GM19463 (cell line): ENCODE measurements at regions not wholly inside any gene's neighbourhood (a gene's known extent, or its start where the extent isn't known, plus 50 kb on each side); places are given as distances from the start of the nearest gene placed in this dataset.
A peak's percentile ranks its signal among the peaks of the same experiment; 100 is the strongest.
"Not testable (repeated sequence)": the region's sequence is repeated elsewhere in the genome, so short reads cannot be mapped to it uniquely, and the experiment has no call there.

Experiments used
- ATAC-seq: cut with Tn5 transposase; IDR thresholded peaks from one replicate; pipeline ENCODE4 v1.9.1; 2021; ENCODE audit warnings: mild to moderate bottlenecking, moderate library complexity; ENCODE audit not compliant: unreplicated experiment

DNA sequence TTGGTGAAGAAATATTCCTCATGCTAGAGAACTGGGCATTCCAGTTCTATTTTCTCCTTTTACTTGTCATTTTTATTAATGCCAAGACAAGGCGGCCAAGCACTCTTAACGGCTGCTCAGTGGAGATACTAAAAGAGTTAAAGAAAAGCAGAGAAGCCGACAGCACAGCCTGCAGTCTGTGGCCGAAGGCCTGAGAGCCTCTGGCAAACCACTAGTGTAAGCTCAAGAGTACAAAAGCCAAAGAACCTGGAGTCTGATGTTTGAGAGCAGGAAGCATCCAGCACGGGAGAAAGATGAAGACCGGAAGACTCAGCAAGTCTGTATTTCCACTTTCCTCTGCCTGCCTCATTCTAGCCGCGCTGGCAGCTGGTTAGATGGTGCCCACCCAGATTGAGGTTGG is 167.1 kb upstream of the FUT9 start:
- ATAC-seq = no peak

DNA sequence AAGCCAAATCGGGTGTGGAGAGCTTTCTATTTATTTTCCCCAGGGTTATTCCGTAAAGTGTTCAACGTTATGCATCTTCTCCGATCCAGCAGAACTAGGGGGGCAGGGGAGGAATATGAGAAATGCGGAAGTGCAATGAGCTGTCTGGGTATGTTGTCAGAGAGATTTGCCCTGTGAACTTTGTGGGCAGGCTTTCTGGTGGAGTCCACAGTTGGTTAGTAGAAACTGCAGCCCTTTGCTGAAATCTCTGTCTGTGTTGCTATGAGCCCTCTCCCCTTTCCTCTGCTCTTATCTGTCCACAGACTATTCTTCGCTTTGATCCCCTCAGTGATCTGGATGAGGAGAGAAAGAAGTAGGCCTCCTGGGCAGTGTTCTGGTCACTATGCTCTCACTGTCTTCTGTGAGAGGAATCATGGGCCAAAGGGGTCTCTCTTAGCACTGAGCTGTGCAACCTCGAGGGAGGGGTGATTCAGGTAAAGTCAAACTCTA is 158.9 kb upstream of the FUT9 start:
- no peak for ATAC-seq

DNA sequence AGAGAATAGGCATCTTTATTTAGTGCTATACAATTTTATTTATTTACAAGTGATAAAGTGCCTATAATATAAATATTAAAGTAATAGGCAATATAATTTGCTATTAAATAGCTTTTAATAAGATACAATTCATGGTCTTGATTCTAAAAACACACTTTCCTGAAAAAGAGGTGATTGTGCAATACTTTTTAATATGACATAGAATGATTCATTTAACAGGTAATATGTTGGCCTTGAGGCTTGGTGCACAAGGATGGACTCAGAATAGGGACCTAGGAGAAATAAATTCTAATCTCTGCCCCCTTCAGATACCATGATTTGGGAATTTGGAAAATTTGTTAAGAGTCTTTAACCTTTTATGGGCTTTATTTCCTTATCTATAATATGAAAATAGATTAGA is 149.9 kb upstream of the FUT9 start:
- no peak for ATAC-seq

DNA sequence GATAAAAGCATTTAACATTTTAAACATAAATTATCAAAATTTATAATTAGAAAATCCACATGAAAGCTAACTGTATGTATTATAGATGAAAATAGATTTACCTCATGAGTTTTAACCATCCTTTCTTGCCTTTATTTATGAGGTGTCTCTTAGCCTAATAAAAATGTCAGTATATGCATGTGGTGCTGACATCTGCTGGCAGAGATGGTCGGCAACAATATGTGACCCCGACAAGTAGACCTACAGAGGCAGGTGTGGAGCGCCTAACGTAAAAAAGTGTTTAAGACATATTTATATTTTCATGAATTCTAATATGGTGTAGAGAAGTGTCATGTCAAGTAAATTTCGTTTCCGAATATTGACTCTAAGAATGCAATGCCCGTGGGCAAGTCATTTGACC is 149.0 kb upstream of the FUT9 start:
- ATAC-seq = no peak

DNA sequence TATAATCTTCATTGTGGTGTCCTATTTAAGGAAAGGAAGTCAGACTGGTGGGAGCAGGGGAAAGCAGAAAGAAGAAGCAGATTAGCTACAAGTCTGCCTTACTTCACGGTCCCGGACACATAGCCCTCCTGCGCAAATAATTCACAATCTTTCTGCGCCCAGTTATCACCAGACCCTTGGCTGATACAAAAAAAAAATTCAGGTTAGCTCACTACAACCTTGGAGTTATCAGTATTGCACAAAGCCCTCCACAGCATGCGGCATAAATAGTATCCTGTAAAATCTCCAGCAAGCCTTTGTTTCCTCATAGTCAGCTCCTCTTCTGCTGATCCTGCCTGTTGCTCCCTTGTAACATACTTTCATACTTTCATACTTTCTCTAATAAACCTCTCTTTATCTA is 148.6 kb upstream of the FUT9 start:
- ATAC-seq = no peak

DNA sequence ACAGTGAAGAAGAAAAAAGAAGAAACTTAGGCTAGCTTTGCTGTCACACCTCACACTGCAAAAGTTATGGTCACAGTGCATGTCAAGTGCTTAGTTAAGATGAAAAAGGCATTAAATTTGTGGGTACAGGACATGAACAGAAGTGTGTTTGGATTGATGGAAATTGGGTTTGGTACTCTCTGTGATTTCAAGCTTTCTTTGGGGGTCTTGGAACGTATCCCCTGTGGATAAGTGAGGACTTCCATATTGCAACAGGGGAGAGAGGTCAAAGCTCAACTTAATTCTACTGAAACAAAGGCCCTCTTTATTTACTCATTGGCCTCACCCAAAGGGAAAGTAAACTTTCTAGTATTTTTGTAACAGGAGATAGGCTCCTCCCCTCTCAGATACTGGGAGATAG is 138.3 kb upstream of the FUT9 start:
- ATAC-seq = no peak

DNA sequence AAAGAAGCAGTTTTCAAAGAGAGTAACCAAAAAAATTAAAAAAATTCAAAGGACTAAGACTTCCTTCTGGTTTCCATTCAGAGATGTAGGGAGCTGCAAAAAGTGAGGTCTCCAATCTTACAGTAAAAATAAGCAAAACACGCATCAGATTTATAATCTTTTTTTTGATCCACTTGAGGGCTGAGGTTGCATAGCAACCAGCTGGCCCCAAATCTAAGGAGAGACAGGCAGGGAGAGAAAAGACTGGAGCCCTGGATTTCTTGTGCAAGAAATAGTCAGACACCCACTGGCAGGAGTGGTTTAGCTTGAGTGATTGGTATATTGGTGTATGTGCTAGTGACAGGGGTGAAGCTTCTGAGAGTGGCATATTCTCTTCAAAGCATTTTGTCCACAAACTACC is 135.9 kb upstream of the FUT9 start:
- no peak for ATAC-seq

DNA sequence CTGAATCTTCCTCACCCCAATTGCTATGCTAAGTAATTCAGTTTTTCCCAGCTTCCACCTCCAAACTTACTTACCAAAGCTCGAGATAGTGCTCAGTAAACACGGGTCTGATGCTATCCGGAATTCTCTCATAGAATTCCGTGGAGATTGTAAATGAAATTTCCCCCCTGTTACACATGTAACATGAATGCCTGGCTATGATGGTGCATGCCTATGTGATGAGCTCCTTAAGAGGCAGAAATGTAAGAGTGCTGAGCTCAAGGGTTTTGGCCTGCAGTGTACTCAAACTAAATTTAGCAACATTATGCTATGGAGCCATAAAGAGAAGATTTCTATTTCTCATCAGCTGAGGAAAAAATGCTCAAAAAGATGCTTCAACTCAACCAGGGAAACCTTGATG is 133.4 kb upstream of the FUT9 start:
- ATAC-seq = no peak

DNA sequence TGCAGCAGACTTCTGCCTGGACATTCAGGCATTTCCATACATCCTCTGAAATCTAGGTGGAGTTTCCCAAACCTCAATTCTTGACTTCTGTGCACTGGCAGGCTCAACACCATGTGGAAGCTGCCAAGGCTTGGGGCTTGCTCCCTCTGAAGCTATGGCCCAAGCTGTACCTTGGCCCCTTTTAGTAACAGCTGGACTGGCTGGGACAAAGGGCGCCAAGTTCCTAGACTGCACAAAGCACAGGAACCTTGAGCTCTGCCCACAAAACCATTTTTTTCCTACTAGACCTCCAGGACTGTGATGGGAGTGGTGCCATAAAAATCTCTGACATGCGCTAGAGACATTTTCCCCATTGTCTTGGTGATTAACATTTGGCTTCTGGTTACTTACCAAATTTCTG is 127.1 kb upstream of the FUT9 start:
- not testable (repeated sequence) for ATAC-seq

DNA sequence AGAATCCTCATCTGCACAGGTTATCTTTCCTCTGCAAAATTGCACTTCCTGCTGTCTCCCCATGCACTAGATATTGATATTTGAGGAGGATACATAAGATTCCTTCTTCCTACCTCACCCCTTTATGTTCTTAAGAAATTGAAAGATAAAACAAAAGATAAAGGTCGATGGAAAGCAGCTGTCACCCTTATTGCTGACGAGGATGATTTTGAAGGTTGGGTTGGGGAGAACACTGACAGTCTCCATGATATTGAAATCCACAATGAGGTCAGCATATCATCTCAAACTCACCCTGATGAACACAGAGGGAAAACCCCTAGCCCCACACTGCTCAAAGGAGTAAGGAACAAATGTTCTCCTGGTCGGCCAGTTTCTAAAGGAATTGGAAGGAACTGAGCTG is 110.6 kb upstream of the FUT9 start:
- ATAC-seq = no peak

DNA sequence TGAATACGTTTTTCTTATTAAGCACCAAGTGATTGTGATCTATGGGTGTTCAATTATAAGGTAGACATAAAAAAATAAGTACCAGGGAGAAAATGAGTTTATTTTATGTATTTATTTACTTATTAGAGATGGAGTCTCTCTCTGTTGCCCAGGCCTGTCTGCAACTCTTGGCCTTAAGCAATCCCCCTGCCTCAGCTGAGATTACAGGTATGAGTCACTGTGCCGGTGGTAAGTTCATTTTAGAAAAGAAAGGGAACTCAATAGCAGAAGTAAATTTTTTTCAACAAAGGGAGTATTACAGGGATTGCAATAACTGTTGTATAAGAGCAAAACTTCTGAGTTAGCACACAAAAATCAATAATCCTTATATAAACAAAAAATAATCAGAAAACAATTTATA is 98.7 kb upstream of the FUT9 start:
- no peak for ATAC-seq

DNA sequence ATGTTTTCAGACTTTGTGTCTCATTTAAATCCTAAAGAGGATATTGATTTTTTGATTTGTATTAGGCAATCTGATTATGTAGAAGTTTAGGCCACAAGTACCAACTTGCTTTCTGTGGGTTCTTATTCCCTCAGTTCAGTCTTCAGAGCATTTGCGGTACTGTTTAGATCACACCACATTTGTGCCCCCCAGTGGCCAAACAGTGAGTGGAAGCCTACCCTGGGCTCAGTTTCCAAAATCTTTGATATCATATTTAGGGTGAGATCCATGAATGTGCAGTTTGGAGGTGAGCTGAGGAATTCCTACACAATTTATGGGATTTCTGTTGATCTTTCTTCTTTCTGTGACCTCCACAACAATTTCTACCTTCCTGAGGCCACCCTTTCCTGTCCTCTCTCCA is 92.3 kb upstream of the FUT9 start:
- ATAC-seq = peak; percentile 80

DNA sequence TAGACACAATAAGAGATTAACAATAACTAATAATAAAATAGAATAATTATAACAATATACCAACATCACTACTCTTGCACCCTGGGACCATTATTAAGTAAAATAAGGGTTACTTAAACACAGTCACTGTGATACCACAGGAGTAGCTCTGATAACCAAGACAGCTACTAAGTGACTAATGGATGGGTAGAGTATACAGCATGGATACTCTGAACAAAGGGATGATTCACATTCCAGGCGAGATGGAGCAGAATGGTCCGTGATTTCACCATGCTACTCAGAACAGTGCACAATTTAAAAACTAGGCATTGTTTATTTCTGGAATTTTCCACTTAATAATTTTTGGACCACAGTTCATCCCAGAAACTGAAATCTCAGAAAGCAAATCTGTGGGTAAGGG is 80.0 kb upstream of the FUT9 start:
- ATAC-seq = no peak

DNA sequence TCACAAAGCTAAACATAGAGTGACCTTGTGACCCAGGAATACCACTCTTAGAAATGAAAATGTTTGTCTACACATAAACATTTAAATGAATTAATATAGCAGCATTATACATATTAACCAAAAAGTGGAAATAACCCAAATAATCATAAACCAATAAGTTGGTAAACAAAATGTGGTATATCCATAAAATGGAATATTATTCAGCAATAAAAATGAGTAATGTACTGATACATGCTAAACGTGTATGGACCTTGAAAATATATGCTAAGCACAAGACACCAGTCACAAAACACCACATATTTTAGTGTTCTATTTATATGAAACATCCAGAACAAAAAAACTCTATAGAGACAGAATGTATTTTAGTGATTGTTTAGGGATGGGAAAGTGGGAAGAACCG is 68.9 kb upstream of the FUT9 start:
- no peak for ATAC-seq

DNA sequence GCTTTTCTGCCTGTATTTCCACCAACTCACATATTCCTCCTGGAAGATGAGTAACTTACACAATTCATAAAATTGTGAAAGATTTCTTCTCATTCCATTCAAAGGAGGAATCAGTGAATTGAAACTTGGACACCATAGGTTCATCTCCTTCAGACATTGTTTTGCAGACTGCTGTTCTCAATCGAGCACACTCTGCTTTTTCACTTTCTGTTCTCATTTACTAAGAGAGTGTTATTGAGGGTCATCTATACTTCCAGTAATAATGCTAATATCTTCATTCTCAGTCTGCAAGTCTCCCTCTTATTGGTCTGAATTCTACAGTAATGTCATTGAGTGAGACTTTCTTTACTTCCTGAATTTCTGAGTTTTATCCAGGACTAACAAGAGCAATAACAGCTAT is 67.5 kb upstream of the FUT9 start:
- ATAC-seq = no peak

DNA sequence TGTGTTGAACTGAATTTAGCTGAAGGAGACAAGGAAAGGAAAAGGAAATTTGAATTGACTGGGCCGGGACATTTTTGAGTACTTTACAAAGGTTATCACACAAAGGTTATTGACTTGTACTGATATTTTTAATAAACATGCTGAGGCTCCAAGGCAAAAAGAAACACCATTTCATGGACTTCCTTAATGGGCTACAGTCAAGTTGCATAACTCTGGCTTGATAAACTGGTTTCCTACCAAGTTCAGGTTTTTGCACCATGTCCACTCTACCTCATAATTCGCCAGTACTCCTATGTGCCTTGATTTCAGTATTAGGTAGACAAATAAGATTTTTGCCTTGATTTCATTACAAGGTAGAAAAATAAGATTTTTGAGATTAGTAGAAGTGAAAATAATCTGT is 65.8 kb upstream of the FUT9 start:
- no peak for ATAC-seq

DNA sequence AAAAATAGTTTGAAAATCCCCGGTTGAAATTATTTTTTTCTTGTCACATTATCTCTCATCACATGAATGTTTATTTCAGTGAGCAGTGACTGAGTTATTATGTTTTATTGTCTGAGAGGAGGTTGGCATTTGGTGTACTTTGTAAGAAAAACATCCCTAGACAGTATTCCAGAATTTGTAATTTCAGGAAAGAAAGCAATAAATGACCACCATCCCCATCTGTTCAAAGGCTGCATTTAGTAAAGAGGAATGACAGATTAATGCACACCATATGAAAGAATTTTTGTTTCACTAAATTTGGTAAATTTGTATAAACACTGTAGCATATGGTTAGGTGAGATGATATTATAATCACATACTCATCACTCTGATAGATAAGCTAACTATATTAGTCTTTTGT is 57.1 kb upstream of the FUT9 start:
- ATAC-seq = no peak

DNA sequence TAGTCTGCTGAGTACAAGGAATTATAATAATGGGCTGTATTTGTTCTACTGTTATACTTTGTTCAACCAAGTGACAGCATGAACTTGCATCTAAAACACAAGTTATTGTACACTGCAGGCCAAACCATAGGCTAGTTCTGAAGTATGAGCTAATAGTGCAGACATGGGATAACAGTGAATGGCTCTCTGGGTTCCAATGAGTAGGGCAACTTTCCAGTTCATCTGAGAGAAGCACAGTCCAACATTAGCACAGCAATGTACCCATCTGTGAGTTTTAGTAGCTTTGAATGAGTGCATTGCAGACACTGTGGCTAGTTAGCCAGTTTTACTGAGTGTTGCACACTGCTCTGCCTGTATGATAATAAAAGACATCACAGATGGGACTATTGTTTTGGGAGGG is 56.5 kb upstream of the FUT9 start:
- ATAC-seq = no peak
